ENCODE measurements at regions not wholly inside any gene's neighbourhood (a gene's known extent, or its start where the extent isn't known, plus 50 kb on each side); places are given as distances from the start of the nearest gene placed in this dataset.

GRCh38 chr2:15823459-15824396, 116.6 kb upstream of the MYCN start:
- TF ChIP-seq POLR2AphosphoS5 (IDR thresholded peaks at IDR 0.05; ENCODE audit: low read depth, low read length) (no peak), POLR2A (IDR thresholded peaks at IDR 0.05; ENCODE audit: low read depth, low read length) (no peak)

All from GM12892 (cell line).